Upper lobe of right lung (tissue), 1 donor: ENCODE measurements at regions not wholly inside any gene's neighbourhood (a gene's known extent, or its start where the extent isn't known, plus 50 kb on each side); places are given as distances from the start of the nearest gene placed in this dataset.

Experiments used
- ATAC-seq: fragments of 200-7000 bp; cut with Tn5 transposase; one replicate; pipeline ENCODE4 v1.9.1; 2020; ENCODE audit warnings: mild to moderate bottlenecking, moderate library complexity
- DNase-seq: peaks from one replicate; pipeline ENCODE4 v3.0.0-alpha.2; 2020
- H3K27ac ChIP-seq: fragments of 200-600 bp; one replicate; pipeline ENCODE4 v1.8.0; 2022
- H3K27me3 ChIP-seq: fragments of 200-600 bp; one replicate; pipeline ENCODE4 v1.8.0; 2022; ENCODE audit warnings: mild to moderate bottlenecking
- H3K36me3 ChIP-seq: fragments of 200-600 bp; one replicate; pipeline ENCODE4 v1.8.0; 2022
- H3K4me1 ChIP-seq: fragments of 200-600 bp; one replicate; pipeline ENCODE4 v1.8.0; 2022
- H3K4me3 ChIP-seq: fragments of 200-600 bp; one replicate; pipeline ENCODE4 v1.8.0; 2022; ENCODE audit warnings: mild to moderate bottlenecking
- H3K9me3 ChIP-seq: fragments of 200-600 bp; one replicate; pipeline ENCODE4 v1.8.0; 2022
- CTCF ChIP-seq: fragments of 200-600 bp; IDR thresholded peaks from one replicate; pipeline ENCODE4 v1.8.0; 2022; ENCODE audit warnings: antibody characterized with exemption
- intact Hi-C: fragments of 100-400 bp; cut with DNase I; formaldehyde crosslinking; loops from one replicate; pipeline ENCODE4 v1.11.0; 2022
- donor health status: DM: no; HTN: yes; CAD: no; lungs with severe emphysema.

GRCh38 chr1:38127428-38127827 is 80.8 kb upstream of the POU3F1 start:
- peaks cover 9% of the 10 kb centered on the region for H3K27me3 ChIP-seq
- no peaks in the 10 kb centered on the region for H3K4me1 ChIP-seq
- DNase-seq: no peak
- no peaks in the 10 kb centered on the region for H3K36me3 ChIP-seq
- no peak for ATAC-seq
- intact Hi-C loops: no loop called here
- no peak overlapping the region for H3K4me3 ChIP-seq
- no peak for TF ChIP-seq CTCF
- no peak overlapping the region for H3K27ac ChIP-seq
- H3K9me3 ChIP-seq: no peaks in the 10 kb centered on the region

GRCh38 chr1:38126970-38127369 is 80.4 kb upstream of the POU3F1 start:
- H3K27ac ChIP-seq: no peak overlapping the region
- peaks cover 5% of the 10 kb centered on the region for H3K27me3 ChIP-seq
- H3K4me3 ChIP-seq: no peak overlapping the region
- no peak for TF ChIP-seq CTCF
- no peaks in the 10 kb centered on the region for H3K36me3 ChIP-seq
- intact Hi-C loops: no loop called here
- DNase-seq (peak; percentile 30), ATAC-seq (no peak)
- no peaks in the 10 kb centered on the region for H3K4me1 ChIP-seq
- H3K9me3 ChIP-seq: no peaks in the 10 kb centered on the region

GRCh38 chr1:38125837-38126520 is 79.4 kb upstream of the POU3F1 start:
- no peak for TF ChIP-seq CTCF

GRCh38 chr1:38125016-38125415 is 78.4 kb upstream of the POU3F1 start:
- Histone ChIP-seq H3K4me3 (no peak overlapping the region), H3K27me3 (no peaks in the 10 kb centered on the region), H3K36me3 (no peaks in the 10 kb centered on the region), H3K4me1 (no peaks in the 10 kb centered on the region), H3K27ac (no peak overlapping the region), H3K9me3 (no peaks in the 10 kb centered on the region)
- intact Hi-C loops: no loop called here
- no peak for ATAC-seq
- DNase-seq: no peak
- no peak for TF ChIP-seq CTCF

More at GRCh38 chr1:38125837-38126520, 79.4 kb upstream of the POU3F1 start:
- intact Hi-C loops: no loop called here
- Histone ChIP-seq H3K27ac (no peak overlapping the region), H3K4me1 (no peaks in the 10 kb centered on the region), H3K9me3 (no peaks in the 10 kb centered on the region), H3K27me3 (no peaks in the 10 kb centered on the region), H3K36me3 (no peaks in the 10 kb centered on the region), H3K4me3 (no peak overlapping the region)
- DNase-seq (no peak), ATAC-seq (no peak)

GRCh38 chr1:38123356-38124135 is 77.0 kb upstream of the POU3F1 start:
- DNase-seq (no peak), ATAC-seq (no peak)

More at GRCh38 chr1:38123356-38124135, 77.0 kb upstream of the POU3F1 start:
- H3K9me3 ChIP-seq: no peaks in the 10 kb centered on the region
- no peak for TF ChIP-seq CTCF
- no peak overlapping the region for H3K4me3 ChIP-seq
- H3K27ac ChIP-seq: no peak overlapping the region
- intact Hi-C loops: no loop called here
- H3K36me3 ChIP-seq: no peaks in the 10 kb centered on the region
- H3K27me3 ChIP-seq: no peaks in the 10 kb centered on the region
- H3K4me1 ChIP-seq: no peaks in the 10 kb centered on the region
